CD8-positive, alpha-beta memory T cell (primary cell): ENCODE measurements at regions not wholly inside any gene's neighbourhood (a gene's known extent, or its start where the extent isn't known, plus 50 kb on each side); places are given as distances from the start of the nearest gene placed in this dataset.

ENCODE experiments used
- CTCF ChIA-PET: fragments of 350-600 bp; sonication (Branson Sonifier 250); formaldehyde crosslinking; loops from one replicate; lab custom pipeline; 2021; ENCODE audit warnings: antibody characterized with exemption; lab: Charles Lee
- POLR2A ChIA-PET: fragments of 350-600 bp; sonication (Branson Sonifier 250); formaldehyde crosslinking; loops from one replicate; lab custom pipeline; 2021; ENCODE audit warnings: antibody characterized with exemption; lab: Charles Lee
- DNase-seq, 5 donors: peaks; one replicate each; pipeline versions ENCODE4 v3.0.0 to v3.0.0-alpha.2; 2020 to 2022; ENCODE audit warnings: mixed read lengths in 1 of 5
- H3K27ac ChIP-seq: one replicate; pipeline ENCODE4 v1.7.0; 2013; ENCODE audit warnings: low read depth, mild to moderate bottlenecking, low read length, moderate library complexity
- H3K27me3 ChIP-seq: 2 replicates; pipeline ENCODE4 v1.7.0; 2013; ENCODE audit warnings: low read length, mild to moderate bottlenecking; ENCODE audit not compliant: insufficient read depth, poor library complexity, severe bottlenecking
- H3K36me3 ChIP-seq: 2 replicates; pipeline ENCODE4 v1.7.0; 2013; ENCODE audit warnings: mild to moderate bottlenecking, low read length, moderate library complexity; ENCODE audit not compliant: insufficient read depth
- H3K4me1 ChIP-seq: 2 replicates; pipeline ENCODE4 v1.7.0; 2013; ENCODE audit warnings: mild to moderate bottlenecking, low read length, moderate library complexity; ENCODE audit not compliant: insufficient read depth
- H3K4me3 ChIP-seq: 2 replicates; pipeline ENCODE4 v1.7.0; 2013; ENCODE audit warnings: mild to moderate bottlenecking, low read length
- H3K9me3 ChIP-seq: 2 replicates; pipeline ENCODE4 v1.7.0; 2013; ENCODE audit warnings: mild to moderate bottlenecking, low read length
- H3K27ac Mint-ChIP-seq, 8 donors: one replicate each; pipeline ENCODE4 v1.8.0; 2020 to 2021; ENCODE audit warnings: mixed read lengths in 8 of 8, mild to moderate bottlenecking in 6 of 8, inconsistent platforms in 3 of 8, moderate library complexity in 3 of 8
- H3K27me3 Mint-ChIP-seq, 2 donors: one replicate each; pipeline ENCODE4 v1.8.0; 2020 to 2021; ENCODE audit warnings: mixed read lengths in 2 of 2, mild to moderate bottlenecking in 1 of 2, moderate library complexity in 1 of 2
- H3K36me3 Mint-ChIP-seq, 3 donors: one replicate each; pipeline ENCODE4 v1.8.0; 2020 to 2021; ENCODE audit warnings: mixed read lengths in 3 of 3, inconsistent platforms in 1 of 3, mild to moderate bottlenecking in 1 of 3
- H3K4me1 Mint-ChIP-seq, 3 donors: one replicate each; pipeline ENCODE4 v1.8.0; 2020 to 2021; ENCODE audit warnings: mixed read lengths in 3 of 3, inconsistent platforms in 1 of 3, mild to moderate bottlenecking in 1 of 3
- H3K4me3 Mint-ChIP-seq, 7 donors: one replicate each; pipeline ENCODE4 v1.8.0; 2020 to 2021; ENCODE audit warnings: mixed read lengths in 7 of 7, mild to moderate bottlenecking in 6 of 7, moderate library complexity in 4 of 7, inconsistent platforms in 2 of 7
- H3K9me3 Mint-ChIP-seq, 5 donors: one replicate each; pipeline ENCODE4 v1.8.0; 2020 to 2022; ENCODE audit warnings: mixed read lengths in 5 of 5, mild to moderate bottlenecking in 3 of 5, moderate library complexity in 2 of 5, inconsistent platforms in 1 of 5

- no peak overlapping the region for H3K4me3 ChIP-seq
- POLR2A ChIA-PET, result no interaction called here
- peaks cover 0 to 6% (median 4%) of the 10 kb centered on the region in 5 donors for H3K9me3 Mint-ChIP-seq
- H3K4me1 ChIP-seq, result no peaks in the 10 kb centered on the region
- H3K36me3 Mint-ChIP-seq, result no peaks in the 10 kb centered on the region
- H3K9me3 ChIP-seq, result no peaks in the 10 kb centered on the region
- CTCF ChIA-PET, result no interaction called here
- no peaks in the 10 kb centered on the region for H3K4me1 Mint-ChIP-seq
- H3K27ac ChIP-seq, result no peak overlapping the region
- H3K27me3 Mint-ChIP-seq, result no peaks in the 10 kb centered on the region
- H3K27me3 ChIP-seq, result no peaks in the 10 kb centered on the region
- no peak for DNase-seq
- H3K4me3 Mint-ChIP-seq, result no peak overlapping the region
- no peaks in the 10 kb centered on the region for H3K36me3 ChIP-seq
- no peak overlapping the region for H3K27ac Mint-ChIP-seq
Observed at GRCh38 chr4:83828601-83829000, 292.7 kb downstream of the GPAT3 start.

GRCh38 chr4:83821493-83821892 is 285.6 kb downstream of the GPAT3 start:
- Histone ChIP-seq H3K9me3 (no peaks in the 10 kb centered on the region), H3K27ac (no peak overlapping the region), H3K4me1 (no peaks in the 10 kb centered on the region), H3K4me3 (no peak overlapping the region), H3K27me3 (no peaks in the 10 kb centered on the region), H3K36me3 (no peaks in the 10 kb centered on the region)
- DNase-seq, result no peak
- POLR2A ChIA-PET, result no interaction called here
- Mint-ChIP-seq H3K9me3 (peaks cover 11 to 26% (median 14%) of the 10 kb centered on the region in 5 donors), H3K27ac (no peak overlapping the region), H3K36me3 (no peaks in the 10 kb centered on the region), H3K27me3 (no peaks in the 10 kb centered on the region), H3K4me1 (no peaks in the 10 kb centered on the region), H3K4me3 (no peak overlapping the region)
- CTCF ChIA-PET, result no interaction called here

- POLR2A ChIA-PET, result no interaction called here
- Histone ChIP-seq H3K27me3 (no peaks in the 10 kb centered on the region), H3K4me3 (no peak overlapping the region), H3K9me3 (no peaks in the 10 kb centered on the region), H3K4me1 (no peaks in the 10 kb centered on the region), H3K36me3 (no peaks in the 10 kb centered on the region), H3K27ac (no peak overlapping the region)
- Mint-ChIP-seq H3K36me3 (no peaks in the 10 kb centered on the region), H3K27me3 (no peaks in the 10 kb centered on the region), H3K4me3 (no peak overlapping the region), H3K27ac (no peak overlapping the region), H3K4me1 (no peaks in the 10 kb centered on the region), H3K9me3 (peaks cover 10 to 27% (median 13%) of the 10 kb centered on the region in 5 donors)
- DNase-seq, result no peak
- CTCF ChIA-PET, result no interaction called here
Observed at GRCh38 chr4:83819582-83819981, 283.7 kb downstream of the GPAT3 start.

GRCh38 chr4:83810428-83810827 is 274.5 kb downstream of the GPAT3 start:
- ChIA-PET POLR2A (no interaction called here), CTCF (no interaction called here)
- no peak overlapping the region for H3K4me3 Mint-ChIP-seq
- no peaks in the 10 kb centered on the region for H3K9me3 ChIP-seq
- no peak overlapping the region for H3K27ac ChIP-seq
- no peaks in the 10 kb centered on the region for H3K4me1 ChIP-seq
- H3K27ac Mint-ChIP-seq, result no peak overlapping the region
- no peak for DNase-seq
- no peaks in the 10 kb centered on the region for H3K4me1 Mint-ChIP-seq
- H3K36me3 ChIP-seq, result no peaks in the 10 kb centered on the region
- peaks cover 0 to 7% (median 0%) of the 10 kb centered on the region in 5 donors for H3K9me3 Mint-ChIP-seq
- H3K4me3 ChIP-seq, result no peak overlapping the region
- no peaks in the 10 kb centered on the region for H3K36me3 Mint-ChIP-seq
- no peaks in the 10 kb centered on the region for H3K27me3 ChIP-seq
- H3K27me3 Mint-ChIP-seq, result no peaks in the 10 kb centered on the region

GRCh38 chr4:83809581-83809980 is 273.7 kb downstream of the GPAT3 start:
- no peaks in the 10 kb centered on the region for H3K4me1 ChIP-seq
- no peak overlapping the region for H3K4me3 Mint-ChIP-seq
- H3K4me1 Mint-ChIP-seq, result no peaks in the 10 kb centered on the region
- peaks cover 0 to 6% (median 3%) of the 10 kb centered on the region in 5 donors for H3K9me3 Mint-ChIP-seq
- no peak for DNase-seq
- no peaks in the 10 kb centered on the region for H3K27me3 ChIP-seq
- no peaks in the 10 kb centered on the region for H3K36me3 ChIP-seq
- no peaks in the 10 kb centered on the region for H3K27me3 Mint-ChIP-seq
- no peaks in the 10 kb centered on the region for H3K9me3 ChIP-seq
- H3K4me3 ChIP-seq, result no peak overlapping the region
- H3K27ac Mint-ChIP-seq, result no peak overlapping the region
- CTCF ChIA-PET, result no interaction called here
- no peak overlapping the region for H3K27ac ChIP-seq
- no peaks in the 10 kb centered on the region for H3K36me3 Mint-ChIP-seq
- POLR2A ChIA-PET, result no interaction called here

- Histone ChIP-seq H3K9me3 (no peaks in the 10 kb centered on the region), H3K4me3 (no peak overlapping the region), H3K27ac (no peak overlapping the region), H3K36me3 (no peaks in the 10 kb centered on the region), H3K27me3 (no peaks in the 10 kb centered on the region), H3K4me1 (no peaks in the 10 kb centered on the region)
- no peak for DNase-seq
- no peak overlapping the region for H3K4me3 Mint-ChIP-seq
- no peaks in the 10 kb centered on the region for H3K4me1 Mint-ChIP-seq
- no peaks in the 10 kb centered on the region for H3K9me3 Mint-ChIP-seq
- POLR2A ChIA-PET, result no interaction called here
- peaks cover 2 to 4% of the 10 kb centered on the region in 2 donors for H3K27me3 Mint-ChIP-seq
- CTCF ChIA-PET, result no interaction called here
- H3K36me3 Mint-ChIP-seq, result peaks cover 0 to 1% (median 0%) of the 10 kb centered on the region in 3 donors
- H3K27ac Mint-ChIP-seq, result no peak overlapping the region
Observed at GRCh38 chr4:83793481-83793880, 257.6 kb downstream of the GPAT3 start.

GRCh38 chr4:83785891-83786290 is 250.0 kb downstream of the GPAT3 start:
- Histone ChIP-seq H3K36me3 (no peaks in the 10 kb centered on the region), H3K27ac (no peak overlapping the region), H3K4me3 (no peak overlapping the region), H3K9me3 (no peaks in the 10 kb centered on the region), H3K4me1 (no peaks in the 10 kb centered on the region), H3K27me3 (no peaks in the 10 kb centered on the region)
- no peak overlapping the region for H3K27ac Mint-ChIP-seq
- peaks cover 0 to 1% of the 10 kb centered on the region in 2 donors for H3K27me3 Mint-ChIP-seq
- H3K4me1 Mint-ChIP-seq, result no peaks in the 10 kb centered on the region
- no peak for DNase-seq
- H3K4me3 Mint-ChIP-seq, result no peak overlapping the region
- POLR2A ChIA-PET, result no interaction called here
- no peaks in the 10 kb centered on the region for H3K36me3 Mint-ChIP-seq
- no peaks in the 10 kb centered on the region for H3K9me3 Mint-ChIP-seq
- CTCF ChIA-PET, result no interaction called here

GRCh38 chr4:83783215-83783614 is 247.3 kb downstream of the GPAT3 start:
- Histone ChIP-seq H3K27me3 (no peaks in the 10 kb centered on the region), H3K9me3 (no peaks in the 10 kb centered on the region), H3K4me1 (no peaks in the 10 kb centered on the region), H3K36me3 (no peaks in the 10 kb centered on the region), H3K4me3 (no peak overlapping the region), H3K27ac (no peak overlapping the region)
- no peak overlapping the region for H3K4me3 Mint-ChIP-seq
- CTCF ChIA-PET, result no interaction called here
- no peak overlapping the region for H3K27ac Mint-ChIP-seq
- POLR2A ChIA-PET, result no interaction called here
- H3K9me3 Mint-ChIP-seq, result peaks cover 0 to 4% (median 0%) of the 10 kb centered on the region in 5 donors
- H3K4me1 Mint-ChIP-seq, result no peaks in the 10 kb centered on the region
- peaks cover 1 to 11% of the 10 kb centered on the region in 2 donors for H3K27me3 Mint-ChIP-seq
- no peak for DNase-seq
- no peaks in the 10 kb centered on the region for H3K36me3 Mint-ChIP-seq

GRCh38 chr4:83782591-83782990 is 246.7 kb downstream of the GPAT3 start:
- H3K27me3 Mint-ChIP-seq, result peaks cover 1 to 11% of the 10 kb centered on the region in 2 donors
- Histone ChIP-seq H3K36me3 (no peaks in the 10 kb centered on the region), H3K27me3 (no peaks in the 10 kb centered on the region), H3K9me3 (no peaks in the 10 kb centered on the region), H3K27ac (no peak overlapping the region), H3K4me1 (no peaks in the 10 kb centered on the region), H3K4me3 (no peak overlapping the region)
- ChIA-PET CTCF (no interaction called here), POLR2A (interaction anchor here (0.7 kb wide), 1 partner anchor 233 kb away, joined by 3 read pairs; no protein-coding TSS in a partner anchor)
- DNase-seq, result no peak
- no peak overlapping the region for H3K27ac Mint-ChIP-seq
- no peaks in the 10 kb centered on the region for H3K36me3 Mint-ChIP-seq
- no peak overlapping the region for H3K4me3 Mint-ChIP-seq
- peaks cover 0 to 4% (median 0%) of the 10 kb centered on the region in 5 donors for H3K9me3 Mint-ChIP-seq
- no peaks in the 10 kb centered on the region for H3K4me1 Mint-ChIP-seq
